Endodermal cell (in vitro differentiated cells): ENCODE measurements at regions not wholly inside any gene's neighbourhood (a gene's known extent, or its start where the extent isn't known, plus 50 kb on each side); places are given as distances from the start of the nearest gene placed in this dataset.

ENCODE experiments used
- DNase-seq: peaks from one replicate; pipeline ENCODE4 v3.0.0-alpha.2; 2017
- H3K27ac ChIP-seq: 2 replicates; pipeline ENCODE4 v1.5.1; 2013; ENCODE audit warnings: mild to moderate bottlenecking, low read depth, low read length, moderate library complexity
- H3K27me3 ChIP-seq: 2 replicates; pipeline ENCODE4 v1.6.1; 2013; ENCODE audit warnings: mild to moderate bottlenecking, low read length, moderate library complexity; ENCODE audit not compliant: insufficient read depth, control insufficient read depth, poor library complexity, severe bottlenecking
- H3K36me3 ChIP-seq: 2 replicates; pipeline ENCODE4 v1.7.0; 2013; ENCODE audit warnings: mild to moderate bottlenecking, low read length, moderate library complexity; ENCODE audit not compliant: control insufficient read depth, insufficient read depth
- H3K4me1 ChIP-seq: one replicate; pipeline ENCODE4 v1.7.0; 2013; ENCODE audit warnings: low read length; ENCODE audit not compliant: control insufficient read depth, insufficient read depth
- H3K4me3 ChIP-seq: 2 replicates; pipeline ENCODE4 v1.5.1; 2013; ENCODE audit warnings: mild to moderate bottlenecking, low read length, moderate library complexity
- H3K9ac ChIP-seq: 2 replicates; pipeline ENCODE4 v1.6.1; 2013; ENCODE audit warnings: mild to moderate bottlenecking, low read length, moderate library complexity; ENCODE audit not compliant: poor library complexity, severe bottlenecking; ENCODE audit errors: extremely low read depth
- H3K9me3 ChIP-seq: 2 replicates; pipeline ENCODE4 v1.6.1; 2013; ENCODE audit warnings: mild to moderate bottlenecking, low read length, moderate library complexity; ENCODE audit not compliant: control insufficient read depth
- H3K27ac Mint-ChIP-seq: 2 replicates; pipeline ENCODE4 v1.8.0; 2020; ENCODE audit warnings: mixed read lengths
- H3K27me3 Mint-ChIP-seq: 2 replicates; pipeline ENCODE4 v1.8.0; 2021; ENCODE audit warnings: mild to moderate bottlenecking, mixed read lengths; ENCODE audit not compliant: insufficient read depth
- H3K36me3 Mint-ChIP-seq: 2 replicates; pipeline ENCODE4 v1.8.0; 2020; ENCODE audit warnings: low read depth, mixed read lengths
- H3K4me1 Mint-ChIP-seq: 2 replicates; pipeline ENCODE4 v1.8.0; 2020; ENCODE audit warnings: mixed read lengths
- H3K4me3 Mint-ChIP-seq: 2 replicates; pipeline ENCODE4 v1.8.0; 2020; ENCODE audit warnings: mild to moderate bottlenecking, moderate library complexity, mixed read lengths
- H3K9me3 Mint-ChIP-seq: 2 replicates; pipeline ENCODE4 v1.8.0; 2020; ENCODE audit warnings: mild to moderate bottlenecking, mixed read lengths
- CTCF ChIP-seq: fragments of 200-600 bp; sonication (generic); conservative IDR thresholded peaks from 2 replicates; pipeline ENCODE4 v1.5.0; 2021; ENCODE audit warnings: antibody characterized with exemption, mild to moderate bottlenecking
- WGBS, 2 experiments: methylation state at CpG; one replicate each; pipeline versions ENCODE4 v1.1.5 to v1.1.7; 2013; ENCODE audit warnings: missing lambda C conversion rate in 2 of 2, mixed read lengths in 1 of 2; ENCODE audit not compliant: insufficient coverage in 1 of 2, insufficient read length in 1 of 2; 5-methylcytosine and 5-hydroxymethylcytosine counted together

DNA sequence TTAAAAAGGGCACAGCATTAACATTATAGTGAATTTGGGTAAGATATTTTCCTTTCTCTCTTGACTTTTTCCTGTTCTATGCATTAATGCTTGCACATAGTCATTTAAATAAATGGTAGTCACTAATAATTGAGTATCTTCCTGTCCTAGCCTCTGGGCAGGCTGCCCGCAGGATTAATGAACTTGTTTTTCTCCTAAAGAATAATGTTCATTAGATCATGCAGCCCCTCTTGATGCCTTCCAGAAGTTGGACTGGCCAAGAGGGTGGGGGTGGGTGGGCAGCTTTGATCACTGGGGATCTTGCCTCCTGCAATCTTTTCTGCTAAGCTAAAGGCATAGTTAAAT is 514.5 kb upstream of the CDH2 start:
- Histone ChIP-seq H3K27ac (no peak overlapping the region), H3K4me1 (no peaks in the 10 kb centered on the region), H3K36me3 (no peaks in the 10 kb centered on the region), H3K9ac (no peak overlapping the region), H3K4me3 (no peak overlapping the region), H3K27me3 (no peaks in the 10 kb centered on the region), H3K9me3 (no peaks in the 10 kb centered on the region)
- whole genome bisulfite sequencing, 2 experiments: 100% methylated on average over 1 of the region's 1 CpG; no CpG with 5 or more reads in 1 of the 2 experiments
- no peak overlapping the region for H3K4me3 Mint-ChIP-seq
- H3K27me3 Mint-ChIP-seq: no peaks in the 10 kb centered on the region
- peaks cover 29% of the 10 kb centered on the region for H3K4me1 Mint-ChIP-seq
- no peaks in the 10 kb centered on the region for H3K9me3 Mint-ChIP-seq
- no peak overlapping the region for H3K27ac Mint-ChIP-seq
- TF ChIP-seq CTCF: no peak
- DNase-seq: no peak
- no peaks in the 10 kb centered on the region for H3K36me3 Mint-ChIP-seq

DNA sequence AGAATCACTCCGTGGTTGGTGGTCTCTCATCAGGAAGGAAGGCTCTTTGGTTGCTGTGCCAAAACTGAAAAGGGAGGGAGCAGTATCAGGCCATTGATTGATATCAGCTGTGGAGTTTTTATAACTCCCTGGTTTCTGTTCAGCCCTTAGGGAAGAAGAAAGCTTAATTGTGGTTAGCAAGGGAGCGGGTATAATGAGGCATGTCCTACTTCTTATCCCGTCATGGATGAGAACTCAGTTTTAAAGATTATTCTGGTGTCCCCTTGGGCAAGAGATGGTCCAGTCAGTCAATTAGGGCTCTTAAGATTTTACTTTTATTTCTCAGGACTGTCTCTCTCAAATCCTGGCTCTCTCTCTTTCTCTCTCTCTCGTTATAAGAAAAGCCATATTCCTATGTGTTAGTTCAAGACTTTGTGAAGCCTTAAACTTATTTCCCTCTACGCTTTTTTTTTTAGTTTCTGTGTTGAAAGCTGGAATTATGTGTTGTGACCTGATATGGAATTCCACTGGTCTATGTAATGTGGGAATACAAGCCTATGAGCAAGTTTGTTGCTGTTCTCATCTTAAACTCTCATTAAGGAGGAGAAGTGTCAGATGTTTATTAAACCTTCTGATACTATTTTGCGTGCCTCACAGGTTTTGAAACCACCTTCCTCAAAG is 514.0 kb upstream of the CDH2 start:
- WGBS, 2 experiments: 91 to 100% methylated on average over 4 to 6 of the region's 6 CpGs
- Histone ChIP-seq H3K9me3 (no peaks in the 10 kb centered on the region), H3K4me1 (no peaks in the 10 kb centered on the region), H3K4me3 (no peak overlapping the region), H3K27me3 (no peaks in the 10 kb centered on the region), H3K27ac (no peak overlapping the region), H3K36me3 (no peaks in the 10 kb centered on the region), H3K9ac (no peak overlapping the region)
- Mint-ChIP-seq H3K4me3 (no peak overlapping the region), H3K9me3 (no peaks in the 10 kb centered on the region), H3K36me3 (no peaks in the 10 kb centered on the region), H3K4me1 (peaks cover 29% of the 10 kb centered on the region), H3K27me3 (no peaks in the 10 kb centered on the region), H3K27ac (no peak overlapping the region)
- TF ChIP-seq CTCF: no peak
- no peak for DNase-seq

GRCh38 chr18:28690100-28690499 is 513.2 kb upstream of the CDH2 start:
- WGBS, 2 experiments: 76 to 79% methylated on average over 4 to 5 of the region's 5 CpGs
- no peak overlapping the region for H3K4me3 ChIP-seq
- DNase-seq: no peak
- Mint-ChIP-seq H3K4me3 (no peak overlapping the region), H3K27me3 (no peaks in the 10 kb centered on the region), H3K9me3 (no peaks in the 10 kb centered on the region), H3K27ac (no peak overlapping the region), H3K4me1 (peaks cover 25% of the 10 kb centered on the region), H3K36me3 (no peaks in the 10 kb centered on the region)
- no peak for TF ChIP-seq CTCF
- H3K36me3 ChIP-seq: no peaks in the 10 kb centered on the region
- no peak overlapping the region for H3K9ac ChIP-seq
- H3K4me1 ChIP-seq: no peaks in the 10 kb centered on the region
- no peaks in the 10 kb centered on the region for H3K9me3 ChIP-seq
- no peak overlapping the region for H3K27ac ChIP-seq
- H3K27me3 ChIP-seq: no peaks in the 10 kb centered on the region
